ENCODE measurements at regions not wholly inside any gene's neighbourhood (a gene's known extent, or its start where the extent isn't known, plus 50 kb on each side); places are given as distances from the start of the nearest gene placed in this dataset.

- TF ChIP-seq, protein P1, sequence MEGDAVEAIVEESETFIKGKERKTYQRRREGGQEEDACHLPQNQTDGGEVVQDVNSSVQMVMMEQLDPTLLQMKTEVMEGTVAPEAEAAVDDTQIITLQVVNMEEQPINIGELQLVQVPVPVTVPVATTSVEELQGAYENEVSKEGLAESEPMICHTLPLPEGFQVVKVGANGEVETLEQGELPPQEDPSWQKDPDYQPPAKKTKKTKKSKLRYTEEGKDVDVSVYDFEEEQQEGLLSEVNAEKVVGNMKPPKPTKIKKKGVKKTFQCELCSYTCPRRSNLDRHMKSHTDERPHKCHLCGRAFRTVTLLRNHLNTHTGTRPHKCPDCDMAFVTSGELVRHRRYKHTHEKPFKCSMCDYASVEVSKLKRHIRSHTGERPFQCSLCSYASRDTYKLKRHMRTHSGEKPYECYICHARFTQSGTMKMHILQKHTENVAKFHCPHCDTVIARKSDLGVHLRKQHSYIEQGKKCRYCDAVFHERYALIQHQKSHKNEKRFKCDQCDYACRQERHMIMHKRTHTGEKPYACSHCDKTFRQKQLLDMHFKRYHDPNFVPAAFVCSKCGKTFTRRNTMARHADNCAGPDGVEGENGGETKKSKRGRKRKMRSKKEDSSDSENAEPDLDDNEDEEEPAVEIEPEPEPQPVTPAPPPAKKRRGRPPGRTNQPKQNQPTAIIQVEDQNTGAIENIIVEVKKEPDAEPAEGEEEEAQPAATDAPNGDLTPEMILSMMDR (conservative IDR thresholded peaks at IDR 0.05; ENCODE audit: low read depth, low read length): no peak
- TF ChIP-seq EZH2 (IDR thresholded peaks at IDR 0.05; ENCODE audit: borderline replicate concordance, low read depth, low read length, poor library complexity, severe bottlenecking): no peak
Measured at GRCh38 chr14:30193101-30193500, 265.5 kb upstream of the PRKD1 start.
